ENCODE measurements at regions not wholly inside any gene's neighbourhood (a gene's known extent, or its start where the extent isn't known, plus 50 kb on each side); places are given as distances from the start of the nearest gene placed in this dataset.

DNA sequence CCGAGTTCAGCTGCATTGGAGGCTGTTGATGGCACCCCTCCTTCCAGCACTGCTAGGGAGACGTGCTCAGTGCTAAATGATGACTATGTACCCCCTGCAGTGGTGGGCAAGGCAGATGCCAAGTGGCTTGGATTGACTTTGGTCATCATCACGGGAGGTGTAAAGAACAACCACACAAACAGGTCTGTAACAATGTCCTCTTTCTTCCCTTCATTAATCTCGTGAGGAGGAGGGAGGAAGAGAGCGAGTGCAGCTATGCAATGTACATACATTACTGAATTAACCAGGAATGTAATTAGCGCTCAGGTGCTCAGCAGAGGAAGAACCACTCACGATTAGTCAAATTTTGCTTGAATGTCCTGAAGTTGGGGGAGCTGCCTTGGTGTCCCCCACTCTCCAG is 173.9 kb upstream of the SKOR2 start:
- H3K9me3 ChIP-seq = no peaks in the 10 kb centered on the region
- H3K36me3 ChIP-seq = no peaks in the 10 kb centered on the region
- no peaks in the 10 kb centered on the region for H3K4me1 ChIP-seq
- TF ChIP-seq, protein P1, sequence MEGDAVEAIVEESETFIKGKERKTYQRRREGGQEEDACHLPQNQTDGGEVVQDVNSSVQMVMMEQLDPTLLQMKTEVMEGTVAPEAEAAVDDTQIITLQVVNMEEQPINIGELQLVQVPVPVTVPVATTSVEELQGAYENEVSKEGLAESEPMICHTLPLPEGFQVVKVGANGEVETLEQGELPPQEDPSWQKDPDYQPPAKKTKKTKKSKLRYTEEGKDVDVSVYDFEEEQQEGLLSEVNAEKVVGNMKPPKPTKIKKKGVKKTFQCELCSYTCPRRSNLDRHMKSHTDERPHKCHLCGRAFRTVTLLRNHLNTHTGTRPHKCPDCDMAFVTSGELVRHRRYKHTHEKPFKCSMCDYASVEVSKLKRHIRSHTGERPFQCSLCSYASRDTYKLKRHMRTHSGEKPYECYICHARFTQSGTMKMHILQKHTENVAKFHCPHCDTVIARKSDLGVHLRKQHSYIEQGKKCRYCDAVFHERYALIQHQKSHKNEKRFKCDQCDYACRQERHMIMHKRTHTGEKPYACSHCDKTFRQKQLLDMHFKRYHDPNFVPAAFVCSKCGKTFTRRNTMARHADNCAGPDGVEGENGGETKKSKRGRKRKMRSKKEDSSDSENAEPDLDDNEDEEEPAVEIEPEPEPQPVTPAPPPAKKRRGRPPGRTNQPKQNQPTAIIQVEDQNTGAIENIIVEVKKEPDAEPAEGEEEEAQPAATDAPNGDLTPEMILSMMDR (IDR thresholded peaks at IDR 0.05) = no peak
- H3K4me3 ChIP-seq = no peak overlapping the region
- DNase-seq (ENCODE audit: low spot score) = no peak
- H3K27me3 ChIP-seq = no peaks in the 10 kb centered on the region
- no peak overlapping the region for H3K27ac ChIP-seq

DNA sequence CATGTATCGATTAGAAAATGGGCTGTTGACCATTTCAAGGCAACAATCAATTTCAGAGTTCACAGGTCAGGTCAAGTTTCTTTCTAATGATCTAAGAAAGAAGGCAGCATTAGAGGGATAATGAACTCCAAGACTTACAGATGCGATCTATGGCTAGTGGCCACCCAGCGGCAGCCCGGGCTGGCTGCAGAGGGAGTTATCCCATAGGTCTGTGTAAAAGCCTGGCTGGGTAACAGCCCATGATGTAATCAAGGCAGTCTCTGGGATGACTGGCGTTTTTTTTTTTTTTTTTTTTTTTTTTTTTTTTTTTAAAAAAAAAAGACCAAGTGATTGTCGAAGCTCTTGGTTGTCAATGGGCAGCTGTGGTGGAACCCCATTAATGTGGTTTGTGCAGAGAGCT is 171.1 kb upstream of the SKOR2 start:
- Histone ChIP-seq H3K4me3 (no peak overlapping the region), H3K27me3 (no peaks in the 10 kb centered on the region), H3K4me1 (no peaks in the 10 kb centered on the region), H3K36me3 (no peaks in the 10 kb centered on the region), H3K27ac (no peak overlapping the region), H3K9me3 (no peaks in the 10 kb centered on the region)
- TF ChIP-seq, protein P1 (IDR thresholded peaks at IDR 0.05) = no peak
- DNase-seq (ENCODE audit: low spot score) = no peak

DNA sequence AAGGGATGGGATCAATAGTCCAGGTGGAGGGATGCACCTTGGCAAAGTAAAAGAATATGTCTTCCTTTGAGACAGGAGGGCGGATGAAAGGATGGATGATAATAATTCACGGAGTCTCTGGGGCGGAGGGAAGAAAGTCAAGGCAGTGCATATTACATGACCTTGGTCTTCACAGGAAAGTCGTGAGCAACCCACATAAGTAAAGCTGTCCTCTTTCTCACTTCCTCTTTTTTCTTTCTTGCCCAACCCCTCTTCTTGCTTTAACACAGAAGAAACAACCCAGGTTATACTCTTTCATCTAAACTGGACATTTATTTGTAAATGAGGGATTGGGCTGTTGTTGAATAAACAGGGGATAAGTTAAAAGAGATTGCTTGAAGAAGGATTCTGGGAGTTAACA is 168.7 kb upstream of the SKOR2 start:
- no peaks in the 10 kb centered on the region for H3K4me1 ChIP-seq
- H3K36me3 ChIP-seq = no peaks in the 10 kb centered on the region
- TF ChIP-seq, protein P1 (IDR thresholded peaks at IDR 0.05) = no peak
- H3K9me3 ChIP-seq = no peaks in the 10 kb centered on the region
- no peak for DNase-seq (ENCODE audit: low spot score)
- no peaks in the 10 kb centered on the region for H3K27me3 ChIP-seq
- H3K27ac ChIP-seq = no peak overlapping the region
- H3K4me3 ChIP-seq = no peak overlapping the region

DNA sequence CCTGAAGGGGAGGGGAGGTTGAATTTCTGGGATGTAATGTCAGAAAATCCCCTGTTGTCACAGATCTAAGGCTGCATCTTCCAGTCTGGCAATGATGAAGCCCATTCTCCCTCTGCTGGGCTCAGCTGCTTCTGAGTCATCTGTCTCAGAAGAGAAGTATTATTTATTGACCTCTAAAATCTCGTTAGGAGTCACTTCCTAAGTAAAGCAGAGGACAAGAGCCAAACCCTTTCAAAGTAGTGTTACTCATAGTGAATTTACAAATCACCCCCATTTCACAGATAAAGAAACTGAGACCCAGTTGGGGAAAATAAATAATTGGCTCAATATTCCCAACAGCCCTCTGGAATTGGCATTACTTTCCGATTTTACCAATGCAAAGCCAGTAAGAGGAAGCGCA is 167.3 kb upstream of the SKOR2 start:
- no peak overlapping the region for H3K27ac ChIP-seq
- no peaks in the 10 kb centered on the region for H3K36me3 ChIP-seq
- H3K4me3 ChIP-seq = no peak overlapping the region
- DNase-seq (ENCODE audit: low spot score) = no peak
- TF ChIP-seq, protein P1 (IDR thresholded peaks at IDR 0.05) = no peak
- no peaks in the 10 kb centered on the region for H3K27me3 ChIP-seq
- H3K9me3 ChIP-seq = no peaks in the 10 kb centered on the region
- no peaks in the 10 kb centered on the region for H3K4me1 ChIP-seq

DNA sequence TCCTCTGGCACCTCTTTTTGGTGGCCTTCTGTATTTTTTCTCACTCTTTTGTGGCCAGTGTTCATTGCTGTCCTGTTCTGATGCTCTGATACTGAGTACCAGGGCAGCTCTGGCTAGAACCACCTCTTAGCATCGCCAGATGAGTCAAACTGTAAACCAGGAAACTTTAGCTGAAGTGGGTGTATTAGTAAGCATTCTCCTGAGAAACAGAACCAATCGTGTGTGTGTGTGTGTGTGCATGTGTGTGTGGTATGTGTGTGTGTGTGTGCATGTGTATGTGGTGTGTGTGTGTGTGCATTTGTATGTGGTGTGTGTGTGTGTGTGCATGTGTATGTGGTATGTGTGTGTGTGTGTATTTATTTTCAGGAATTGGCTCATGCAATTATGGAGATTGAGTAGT is 166.3 kb upstream of the SKOR2 start:
- H3K27me3 ChIP-seq = no peaks in the 10 kb centered on the region
- DNase-seq (ENCODE audit: low spot score) = no peak
- H3K4me3 ChIP-seq = no peak overlapping the region
- H3K9me3 ChIP-seq = no peaks in the 10 kb centered on the region
- no peak overlapping the region for H3K27ac ChIP-seq
- no peaks in the 10 kb centered on the region for H3K4me1 ChIP-seq
- TF ChIP-seq, protein P1 (IDR thresholded peaks at IDR 0.05) = no peak
- no peaks in the 10 kb centered on the region for H3K36me3 ChIP-seq

DNA sequence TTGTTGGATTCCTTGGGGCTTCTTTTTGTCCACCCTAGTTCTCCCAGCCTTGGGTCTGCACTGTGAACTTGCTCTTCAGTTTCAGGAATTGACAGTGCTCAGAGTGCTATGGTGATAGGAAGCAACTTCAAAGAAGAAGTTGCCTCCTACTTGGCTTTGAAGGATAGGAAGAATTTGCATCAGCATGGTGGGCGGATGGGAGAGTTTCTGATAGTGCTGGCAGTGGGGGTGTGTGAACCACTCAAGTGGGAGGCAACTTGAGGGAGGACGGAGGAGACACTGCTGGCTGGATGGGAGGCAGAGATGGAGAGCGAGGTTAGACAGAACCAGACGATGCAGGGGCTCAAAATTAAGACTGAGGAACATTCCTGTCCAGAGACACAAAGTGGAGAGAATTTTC is 164.4 kb upstream of the SKOR2 start:
- H3K4me3 ChIP-seq = no peak overlapping the region
- TF ChIP-seq, protein P1 (IDR thresholded peaks at IDR 0.05) = no peak
- no peak for DNase-seq (ENCODE audit: low spot score)
- H3K36me3 ChIP-seq = no peaks in the 10 kb centered on the region
- H3K27ac ChIP-seq = no peak overlapping the region
- no peaks in the 10 kb centered on the region for H3K27me3 ChIP-seq
- H3K4me1 ChIP-seq = no peaks in the 10 kb centered on the region
- no peaks in the 10 kb centered on the region for H3K9me3 ChIP-seq

Measured in right atrium auricular region (tissue), 2 donors.